ENCODE measurements at regions not wholly inside any gene's neighbourhood (a gene's known extent, or its start where the extent isn't known, plus 50 kb on each side); places are given as distances from the start of the nearest gene placed in this dataset.

GRCh38 chr2:219919506-219919905, 292.1 kb downstream of the SLC4A3 start (continued):
- no peak for TF ChIP-seq RERE (CRISPR knock-in tag; IDR thresholded peaks at IDR 0.05; ENCODE audit: borderline replicate concordance)
- TF ChIP-seq ZNF175 (CRISPR knock-in tag; IDR thresholded peaks at IDR 0.05; ENCODE audit: low read depth): no peak

DNA sequence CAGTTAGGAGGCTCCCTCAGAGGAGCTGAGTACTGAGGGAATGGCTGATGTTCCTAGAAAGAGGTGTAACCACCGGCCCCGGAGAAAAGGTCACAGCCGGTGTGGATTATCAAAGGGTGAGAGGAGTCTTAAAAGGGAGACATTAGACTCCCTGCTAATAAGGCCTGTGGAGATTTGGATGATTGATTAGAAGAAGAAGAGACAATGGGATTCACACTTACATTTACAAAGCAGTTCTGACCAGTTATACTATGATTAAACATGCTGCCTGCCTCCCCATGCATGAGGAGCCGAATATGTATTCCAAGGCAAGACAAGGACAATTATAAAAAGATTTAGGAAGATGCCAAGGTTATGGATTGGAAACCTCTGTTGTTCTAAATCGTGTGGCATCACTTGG, 302.4 kb downstream of the SLC4A3 start:
- DNase-seq (ENCODE audit: extremely low read depth in 1 of 4, low spot score in 3 of 4) (no peak), FAIRE-seq (no peak), ATAC-seq (no peak)
- Histone ChIP-seq H3K4me2 (ENCODE audit: insufficient read depth, low read length) (no peak overlapping the region), H3K4me3 (no peak overlapping the region), H3K27me3 (ENCODE audit: control insufficient read depth in 2 of 2, insufficient read depth in 2 of 2, low read length in 2 of 2) (no peaks in the 10 kb centered on the region), H3K4me1 (replicated peaks in 1 of 2; ENCODE audit: control insufficient read depth in 2 of 2, insufficient read depth in 2 of 2, low read length in 2 of 2) (no peaks in the 10 kb centered on the region), H3K9ac (ENCODE audit: insufficient read depth in 1 of 2, low read depth in 2 of 2, low read length in 2 of 2) (no peak overlapping the region), H3K36me3 (ENCODE audit: control insufficient read depth, insufficient read depth, low read length) (no peaks in the 10 kb centered on the region), H3K27ac (ENCODE audit: extremely low read depth, low read depth, low read length) (no peak overlapping the region), H3K9me1 (ENCODE audit: control insufficient read depth, insufficient read depth, low read length) (no peaks in the 10 kb centered on the region), H3K9me3 (replicated peaks; ENCODE audit: control insufficient read depth, insufficient read depth, low read depth, low read length) (no peaks in the 10 kb centered on the region), H2AFZ (ENCODE audit: low read depth, low read length) (no peak overlapping the region), H3K79me2 (ENCODE audit: control insufficient read depth, insufficient read depth, low read length) (no peaks in the 10 kb centered on the region), H4K20me1 (replicated peaks; ENCODE audit: control insufficient read depth, insufficient read depth, low read length) (no peaks in the 10 kb centered on the region)
- CTCF ChIA-PET (ENCODE audit: low intra/inter-chr PET ratio): no interaction called here
- 0% methylated on average over 5 of the region's 5 CpGs for WGBS (ENCODE audit: insufficient coverage, low coverage, missing lambda C conversion rate)
- in situ Hi-C loops (cut with MboI) (no loop called here), intact Hi-C loops (cut with micrococcal nuclease) (no loop called here)
- POLR2A ChIA-PET: interaction anchor here (0.9 kb wide), 1 partner anchor 50 kb away, joined by 3 read pairs; no protein-coding TSS in a partner anchor
- no TSS peak for BruUV-seq (replicated peaks)
- TF ChIP-seq YY1 (IDR thresholded peaks at IDR 0.05; ENCODE audit: borderline replicate concordance in 1 of 3, control insufficient read depth in 1 of 3, extremely low read depth in 1 of 3, insufficient read depth in 3 of 3, insufficient read length in 1 of 3, insufficient replicate concordance in 2 of 3, low read depth in 1 of 3, low read length in 2 of 3) (no peak), KLF13 (tag; IDR thresholded peaks at IDR 0.05; ENCODE audit: borderline replicate concordance, low read depth) (no peak), MTA2 (IDR thresholded peaks at IDR 0.05; ENCODE audit: low read depth) (no peak), RBFOX2 (IDR thresholded peaks at IDR 0.05; ENCODE audit: low read depth, low read length) (no peak), CHCHD3 (CRISPR knock-in tag; IDR thresholded peaks at IDR 0.05) (no peak), SRSF3 (IDR thresholded peaks at IDR 0.05; ENCODE audit: insufficient read depth, low read length) (no peak), ZNF311 (CRISPR knock-in tag; IDR thresholded peaks at IDR 0.05) (no peak), PHF21A (IDR thresholded peaks at IDR 0.05; ENCODE audit: borderline replicate concordance, low read depth) (no peak), MAFG (tag; conservative IDR thresholded peaks at IDR 0.05) (no peak), MEIS2 (IDR thresholded peaks at IDR 0.05; ENCODE audit: partially characterized antibody) (no peak), STAG1 (CRISPR knock-in tag; IDR thresholded peaks at IDR 0.05; ENCODE audit: borderline replicate concordance) (no peak)
- TF ChIP-seq, protein P1, sequence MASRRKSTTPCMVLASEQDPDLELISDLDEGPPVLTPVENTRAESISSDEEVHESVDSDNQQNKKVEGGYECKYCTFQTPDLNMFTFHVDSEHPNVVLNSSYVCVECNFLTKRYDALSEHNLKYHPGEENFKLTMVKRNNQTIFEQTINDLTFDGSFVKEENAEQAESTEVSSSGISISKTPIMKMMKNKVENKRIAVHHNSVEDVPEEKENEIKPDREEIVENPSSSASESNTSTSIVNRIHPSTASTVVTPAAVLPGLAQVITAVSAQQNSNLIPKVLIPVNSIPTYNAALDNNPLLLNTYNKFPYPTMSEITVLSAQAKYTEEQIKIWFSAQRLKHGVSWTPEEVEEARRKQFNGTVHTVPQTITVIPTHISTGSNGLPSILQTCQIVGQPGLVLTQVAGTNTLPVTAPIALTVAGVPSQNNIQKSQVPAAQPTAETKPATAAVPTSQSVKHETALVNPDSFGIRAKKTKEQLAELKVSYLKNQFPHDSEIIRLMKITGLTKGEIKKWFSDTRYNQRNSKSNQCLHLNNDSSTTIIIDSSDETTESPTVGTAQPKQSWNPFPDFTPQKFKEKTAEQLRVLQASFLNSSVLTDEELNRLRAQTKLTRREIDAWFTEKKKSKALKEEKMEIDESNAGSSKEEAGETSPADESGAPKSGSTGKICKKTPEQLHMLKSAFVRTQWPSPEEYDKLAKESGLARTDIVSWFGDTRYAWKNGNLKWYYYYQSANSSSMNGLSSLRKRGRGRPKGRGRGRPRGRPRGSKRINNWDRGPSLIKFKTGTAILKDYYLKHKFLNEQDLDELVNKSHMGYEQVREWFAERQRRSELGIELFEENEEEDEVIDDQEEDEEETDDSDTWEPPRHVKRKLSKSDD (conservative IDR thresholded peaks at IDR 0.05; ENCODE audit: low read length): no peak

All from K562 (cell line).